NCI-H146 treated with DMSO at 0.1 percent for 48 hours (cell line): ENCODE measurements at regions not wholly inside any gene's neighbourhood (a gene's known extent, or its start where the extent isn't known, plus 50 kb on each side); places are given as distances from the start of the nearest gene placed in this dataset.

Source experiments
- DNase-seq: peaks from one replicate; lab custom pipeline; 2025; ENCODE audit not compliant: unreplicated experiment; lab: John Stamatoyannopoulos, UW

DNA sequence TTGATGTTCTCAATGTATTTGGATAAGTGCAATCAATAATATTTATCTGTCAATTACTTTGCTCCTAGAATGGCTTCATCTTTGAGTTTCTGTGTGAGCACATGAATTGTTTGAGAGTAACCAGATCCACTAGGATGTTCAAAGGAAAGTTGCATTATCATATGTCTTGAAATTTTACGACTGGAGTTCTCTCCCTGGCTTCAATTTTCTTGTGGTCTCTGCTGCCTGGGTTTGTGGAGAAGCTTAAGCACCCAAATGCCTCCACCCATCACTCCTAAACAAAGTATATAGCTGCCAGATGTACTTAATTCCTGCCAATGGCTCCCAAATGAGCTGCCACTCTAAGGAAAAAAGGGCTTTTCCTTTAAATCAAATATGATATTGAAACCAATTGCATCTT, 1149.4 kb upstream of the ZEB2 start:
- DNase-seq: no peak

GRCh38 chr2:145666552-145666951, 1146.6 kb upstream of the ZEB2 start:
- no peak for DNase-seq

DNA sequence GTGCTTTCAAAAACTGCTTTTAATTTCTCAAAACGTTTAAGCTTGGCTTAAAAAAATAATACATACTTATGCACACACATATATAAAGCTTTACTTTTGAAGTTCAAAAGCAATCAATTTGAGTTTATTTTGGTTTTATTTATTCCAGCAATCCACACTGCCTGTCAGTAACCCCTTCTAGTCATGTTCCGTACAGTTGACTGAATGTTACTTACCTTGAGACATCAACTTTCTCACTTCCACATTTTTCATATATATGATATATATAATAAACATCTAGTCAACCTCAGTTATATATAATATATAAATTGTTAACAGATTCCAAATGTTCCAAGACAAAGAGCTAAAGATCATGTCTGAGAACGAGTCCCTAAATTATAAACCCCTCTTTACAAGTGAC, 1137.3 kb upstream of the ZEB2 start:
- no peak for DNase-seq

- no peak for DNase-seq
Measured at GRCh38 chr2:145655165-145655765, 1135.3 kb upstream of the ZEB2 start.

DNA sequence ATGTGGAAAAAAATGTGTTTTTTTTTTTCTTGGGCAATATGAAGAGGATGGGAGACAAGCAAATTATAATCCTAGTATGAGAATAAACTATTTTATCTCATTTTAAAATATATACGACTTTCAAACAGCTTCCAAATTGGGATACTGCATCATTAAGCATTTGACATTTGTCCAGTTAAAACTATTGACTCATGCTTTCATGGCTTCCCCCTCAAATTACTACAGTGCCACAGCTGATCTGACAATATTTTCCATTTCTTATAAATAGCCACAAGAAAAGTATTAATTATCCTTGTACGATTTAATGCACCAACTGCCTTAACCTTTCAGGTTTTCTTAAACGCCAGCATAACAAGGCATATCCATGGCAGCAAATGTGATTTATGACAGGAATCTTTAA, 1134.8 kb upstream of the ZEB2 start:
- DNase-seq: no peak

DNA sequence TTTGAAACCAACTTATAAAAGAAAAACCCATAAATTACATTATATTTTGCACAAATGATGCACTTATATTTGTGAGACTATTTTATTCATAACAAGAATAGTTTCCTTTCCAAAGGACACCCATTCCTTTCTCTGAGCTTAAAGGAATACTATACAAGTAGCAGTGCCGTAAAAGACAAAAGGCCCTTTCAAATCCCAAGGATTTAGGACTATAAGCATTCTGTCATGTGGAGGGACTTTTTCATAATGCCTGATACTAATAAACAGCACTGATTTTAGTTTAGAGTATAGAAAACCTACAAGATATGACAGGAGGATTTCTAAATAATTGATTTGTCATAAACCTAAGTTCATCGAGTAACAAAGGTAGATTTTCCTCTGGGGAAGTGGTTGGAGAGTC, 1134.2 kb upstream of the ZEB2 start:
- DNase-seq: no peak

GRCh38 chr2:145653553-145653952, 1133.6 kb upstream of the ZEB2 start:
- no peak for DNase-seq

DNA sequence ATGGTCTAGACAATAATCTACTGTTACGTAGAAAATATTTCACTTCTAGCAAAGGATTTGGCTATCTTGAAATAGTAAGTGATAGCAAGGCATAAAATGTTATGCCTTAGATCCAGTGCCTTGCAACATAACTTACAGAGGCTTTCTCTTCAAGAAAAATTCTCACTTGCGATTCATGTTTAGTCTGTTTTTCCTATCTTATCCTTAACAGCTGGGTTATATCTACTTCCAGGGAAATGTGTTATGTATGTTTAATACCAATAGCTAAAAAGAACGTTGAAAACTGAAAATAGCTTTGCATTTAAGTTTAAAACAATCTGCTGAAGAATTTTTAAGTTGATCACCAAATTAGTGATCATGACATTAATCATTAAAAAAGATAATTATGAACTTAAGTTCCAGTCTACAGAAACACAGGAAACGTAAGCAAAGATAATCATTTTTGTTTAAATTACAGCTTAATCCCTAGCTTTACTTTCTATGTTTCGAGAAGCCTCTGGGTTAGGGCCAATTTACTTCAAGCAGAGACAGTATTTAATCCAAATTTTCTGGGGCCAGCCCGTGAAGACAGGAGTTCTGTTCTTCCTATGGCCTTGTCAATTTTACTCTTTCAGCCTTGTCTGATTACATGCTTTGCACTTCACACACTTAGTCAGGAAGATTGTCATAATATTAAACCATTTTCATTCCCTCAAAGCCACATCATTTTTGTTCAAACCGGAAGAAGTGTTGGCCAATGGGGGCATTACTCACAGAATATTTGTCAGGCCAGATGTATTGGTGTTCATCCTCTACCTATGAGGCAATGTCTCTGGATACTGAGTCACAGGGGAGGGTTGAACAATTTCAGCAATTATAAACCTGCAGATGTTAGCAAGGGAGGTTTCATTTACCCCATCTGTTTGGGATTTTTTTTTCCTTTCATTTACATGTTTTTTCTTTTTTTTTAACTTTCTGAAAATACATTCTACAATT, 1132.9 kb upstream of the ZEB2 start:
- no peak for DNase-seq

GRCh38 chr2:145652036-145652435, 1132.1 kb upstream of the ZEB2 start:
- DNase-seq: no peak

- no peak for DNase-seq
Measured at GRCh38 chr2:145650226-145650625, 1130.3 kb upstream of the ZEB2 start.

- DNase-seq: no peak
Measured at GRCh38 chr2:145649061-145649460, 1129.1 kb upstream of the ZEB2 start.

DNA sequence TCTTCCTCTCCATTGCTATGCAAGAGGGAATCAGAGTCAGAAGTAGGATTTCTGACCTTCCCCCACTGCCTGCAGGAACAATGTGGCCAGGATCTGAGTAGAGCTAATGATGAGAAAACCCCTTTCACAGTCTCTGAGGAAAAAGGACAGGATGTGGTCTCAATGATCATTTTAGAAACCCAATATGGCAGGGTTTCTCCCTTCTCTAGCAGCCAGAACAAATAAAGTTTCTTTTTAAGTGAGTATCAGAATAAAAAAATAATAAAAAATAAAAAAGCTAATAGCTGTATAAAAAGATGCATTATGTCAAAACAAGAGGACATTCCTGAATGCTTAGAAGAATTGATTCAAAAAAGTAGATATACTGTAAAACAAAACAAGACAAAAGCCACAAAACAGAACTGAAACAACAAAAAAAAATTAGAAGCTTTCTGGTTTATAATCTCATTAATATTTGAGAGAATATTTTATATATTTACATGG, 1124.9 kb upstream of the ZEB2 start:
- DNase-seq: no peak

DNA sequence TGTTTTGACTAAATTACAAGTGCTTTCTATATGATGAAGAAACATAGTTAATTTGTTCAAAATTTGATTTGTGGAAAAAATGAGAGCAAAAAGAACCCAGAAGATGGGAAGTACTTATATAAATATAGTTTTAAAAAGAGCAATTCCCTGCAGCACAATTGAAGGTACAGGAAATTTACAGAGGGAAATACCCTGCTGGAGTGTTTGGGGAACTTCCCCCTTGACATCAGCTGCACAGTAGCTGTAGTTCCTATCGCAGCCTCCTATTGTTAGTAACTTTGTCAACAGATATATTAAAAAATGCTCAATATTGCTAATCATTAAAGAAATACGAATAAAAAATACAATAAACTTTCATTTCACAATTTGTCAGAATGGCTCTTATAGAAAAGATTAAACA, 1118.8 kb upstream of the ZEB2 start:
- DNase-seq: no peak

- no peak for DNase-seq
Measured at GRCh38 chr2:145635706-145636427, 1115.9 kb upstream of the ZEB2 start.

DNA sequence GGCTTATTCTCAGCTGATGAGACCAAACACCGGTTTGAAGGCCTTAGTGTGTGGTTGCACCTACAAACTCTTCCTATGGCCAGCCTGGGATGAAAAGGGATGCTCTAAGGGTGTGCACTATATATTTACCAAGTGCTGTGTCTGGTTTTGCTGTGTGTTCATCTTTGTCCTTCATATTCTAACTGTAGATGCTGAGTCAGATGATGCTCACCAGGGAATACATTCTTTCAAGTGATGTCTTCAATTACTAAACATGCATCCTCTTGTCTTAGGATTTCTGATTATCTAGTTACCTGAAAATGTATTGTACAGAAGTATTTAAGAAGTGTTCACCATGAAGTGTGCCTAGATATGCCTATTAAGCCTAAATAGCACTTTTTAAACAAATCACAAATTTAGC, 1111.6 kb upstream of the ZEB2 start:
- no peak for DNase-seq

DNA sequence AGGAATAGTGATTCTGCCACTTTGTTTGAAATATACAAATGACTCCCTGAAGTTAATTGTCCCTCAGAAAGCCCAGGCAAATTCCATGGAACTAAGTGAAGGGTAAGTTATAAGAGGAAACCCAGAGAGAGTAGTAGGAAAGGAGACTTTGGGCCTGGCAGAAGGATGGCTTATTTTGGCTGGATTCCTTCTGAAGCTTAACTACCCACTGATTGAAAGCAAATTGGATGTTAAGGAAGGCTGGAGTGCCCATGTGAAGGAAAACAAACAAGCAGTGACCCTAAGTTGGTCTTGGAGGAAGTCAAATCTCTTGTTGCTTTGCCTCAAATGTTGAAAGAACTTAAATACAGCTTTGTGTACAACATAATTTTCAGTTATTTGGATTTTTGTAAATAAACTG, 1106.4 kb upstream of the ZEB2 start:
- DNase-seq: no peak

GRCh38 chr2:145625111-145625510, 1105.2 kb upstream of the ZEB2 start:
- DNase-seq: no peak

DNA sequence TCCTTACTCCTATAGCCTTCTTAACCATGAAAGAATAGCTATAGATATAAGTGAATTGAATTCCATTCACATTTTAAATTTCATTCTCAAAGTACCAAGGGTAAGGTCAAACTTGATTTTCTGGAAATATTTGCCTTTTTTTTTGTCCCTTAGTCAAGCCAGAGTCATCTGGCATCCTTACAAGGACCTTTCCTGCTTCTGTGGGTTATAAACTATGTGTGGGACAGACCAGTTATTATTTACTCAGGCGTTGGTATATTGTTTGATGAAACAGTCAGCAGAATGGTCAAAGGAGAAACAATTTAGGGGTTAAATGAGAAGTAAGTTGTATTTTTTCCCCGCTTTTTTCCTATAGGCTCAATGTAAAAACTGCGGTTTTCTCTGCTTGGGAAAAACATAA, 1103.2 kb upstream of the ZEB2 start:
- DNase-seq: no peak

DNA sequence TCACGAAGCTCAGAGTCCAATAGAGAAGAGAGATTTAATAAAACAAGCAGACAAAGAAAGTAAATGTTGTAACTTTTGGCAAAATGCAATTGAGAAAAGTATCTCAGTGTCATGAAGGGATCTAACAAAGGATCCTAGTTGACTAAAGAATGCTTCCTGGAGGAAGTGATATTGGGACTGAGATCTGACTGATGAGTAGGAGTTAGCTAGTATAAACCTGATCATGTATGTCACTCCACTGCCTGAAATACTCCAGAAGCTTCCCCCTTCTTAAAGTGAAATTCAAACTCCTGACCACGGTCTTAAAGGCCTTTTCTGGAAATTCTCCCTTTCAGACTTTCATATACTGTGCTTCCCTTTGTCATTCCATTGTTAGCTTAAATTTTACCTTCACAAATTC, 1102.4 kb upstream of the ZEB2 start:
- no peak for DNase-seq

GRCh38 chr2:145617906-145618305, 1098.0 kb upstream of the ZEB2 start:
- no peak for DNase-seq

GRCh38 chr2:145617420-145617819, 1097.5 kb upstream of the ZEB2 start:
- DNase-seq: no peak

GRCh38 chr2:145615626-145616025, 1095.7 kb upstream of the ZEB2 start:
- no peak for DNase-seq
